Stimulated activated CD4-positive, alpha-beta T cell treated with anti-CD3 and anti-CD28 coated beads, Interleukin-1b, Interleukin-23, amount 100 ng/mL, for 4 hours (primary cell): ENCODE measurements at regions not wholly inside any gene's neighbourhood (a gene's known extent, or its start where the extent isn't known, plus 50 kb on each side); places are given as distances from the start of the nearest gene placed in this dataset.

Source experiments
- DNase-seq, 2 donors: peaks; one replicate each; pipeline ENCODE4 v3.0.0-alpha.2; 2020; ENCODE audit warnings: low read depth in 2 of 2

DNA sequence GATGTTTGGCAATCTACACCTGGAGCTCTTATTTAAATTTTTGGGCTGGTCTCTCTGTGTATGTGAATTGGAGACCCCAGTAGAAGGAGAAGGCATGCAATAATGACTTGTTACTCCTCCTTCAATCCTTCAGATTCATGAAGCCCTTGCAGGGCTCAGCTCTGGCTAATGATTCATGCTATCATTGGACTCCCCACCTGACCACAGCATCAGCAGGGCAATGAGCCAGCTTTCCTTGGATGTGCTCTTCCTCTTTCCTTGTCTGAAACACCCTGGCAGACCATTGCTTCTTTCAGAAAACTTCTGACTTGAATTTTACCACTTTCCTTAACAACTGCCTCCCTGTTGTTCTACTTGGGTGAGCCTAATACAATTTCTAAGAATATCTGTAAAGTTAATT lies 1019.2 kb downstream of the AACS start:
- DNase-seq = no peak

- no peak for DNase-seq
Measured at GRCh38 chr12:126086242-126086641, 1021.0 kb downstream of the AACS start.

- no peak for DNase-seq
Measured at GRCh38 chr12:126087692-126088091, 1022.5 kb downstream of the AACS start.

- DNase-seq = no peak
Measured at GRCh38 chr12:126093908-126094307, 1028.7 kb downstream of the AACS start.

DNA sequence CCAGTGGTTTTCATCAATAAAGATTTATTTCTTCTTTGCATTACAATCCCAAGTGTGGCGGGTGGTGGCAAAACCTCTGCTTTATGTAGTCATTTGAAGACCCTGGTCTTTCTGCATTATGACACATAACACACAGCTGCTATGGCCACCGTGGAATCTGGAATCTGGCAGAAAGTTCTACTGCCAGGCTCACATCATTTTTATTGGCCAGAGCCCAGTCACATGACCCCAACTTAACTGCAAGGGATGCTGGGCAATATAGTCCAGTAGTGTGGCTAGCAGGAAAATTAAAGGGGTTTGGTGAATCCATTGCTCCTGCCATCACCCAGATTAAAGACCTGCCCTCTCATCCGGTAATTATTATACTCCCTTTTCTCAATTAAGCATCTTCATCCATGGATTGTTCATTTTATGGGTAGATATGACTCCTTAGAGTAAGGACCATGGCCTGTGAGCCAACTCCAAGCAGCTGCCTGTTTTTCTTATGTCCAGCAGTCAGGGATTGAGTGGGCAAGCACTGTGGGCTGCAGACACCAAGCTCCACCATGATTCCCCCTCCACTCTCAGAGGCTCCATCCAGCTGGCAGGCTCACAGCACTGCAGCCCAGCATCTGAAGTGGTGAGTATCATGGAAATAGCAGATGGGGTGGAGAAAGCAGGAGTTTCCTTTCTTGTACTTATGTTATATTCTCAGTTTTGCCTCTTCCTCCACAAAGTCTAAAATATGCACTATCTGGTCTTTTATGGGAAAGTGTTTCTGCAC lies 1030.7 kb downstream of the AACS start:
- no peak for DNase-seq

- no peak for DNase-seq
Measured at GRCh38 chr12:126106706-126107105, 1041.5 kb downstream of the AACS start.

DNA sequence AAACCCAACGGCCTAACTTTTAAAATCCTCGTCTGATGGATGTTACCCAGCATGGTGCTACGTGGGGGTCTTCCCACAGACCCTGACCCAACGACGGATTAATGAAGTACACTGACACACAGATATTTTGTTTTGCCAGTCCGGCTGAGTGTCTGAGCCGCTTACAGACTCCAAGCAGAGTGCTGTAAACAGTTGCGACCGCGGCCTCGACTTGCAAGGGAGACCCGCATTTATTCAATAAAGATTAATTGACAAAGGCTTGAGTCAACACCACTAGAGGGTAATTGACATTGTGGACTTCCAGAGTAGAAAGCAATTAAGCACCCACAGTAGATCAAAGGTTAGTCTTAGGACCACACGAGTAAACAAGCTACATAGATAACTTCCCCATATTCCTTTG lies 1042.4 kb downstream of the AACS start:
- DNase-seq = no peak

- no peak for DNase-seq
Measured at GRCh38 chr12:126108247-126108646, 1043.0 kb downstream of the AACS start.

GRCh38 chr12:126112141-126112540 lies 1046.9 kb downstream of the AACS start:
- DNase-seq = no peak

- DNase-seq = no peak
Measured at GRCh38 chr12:126112849-126113248, 1047.6 kb downstream of the AACS start.

- DNase-seq = no peak
Measured at GRCh38 chr12:126114441-126114840, 1049.2 kb downstream of the AACS start.

- no peak for DNase-seq
Measured at GRCh38 chr12:126117502-126117901, 1052.3 kb downstream of the AACS start.

DNA sequence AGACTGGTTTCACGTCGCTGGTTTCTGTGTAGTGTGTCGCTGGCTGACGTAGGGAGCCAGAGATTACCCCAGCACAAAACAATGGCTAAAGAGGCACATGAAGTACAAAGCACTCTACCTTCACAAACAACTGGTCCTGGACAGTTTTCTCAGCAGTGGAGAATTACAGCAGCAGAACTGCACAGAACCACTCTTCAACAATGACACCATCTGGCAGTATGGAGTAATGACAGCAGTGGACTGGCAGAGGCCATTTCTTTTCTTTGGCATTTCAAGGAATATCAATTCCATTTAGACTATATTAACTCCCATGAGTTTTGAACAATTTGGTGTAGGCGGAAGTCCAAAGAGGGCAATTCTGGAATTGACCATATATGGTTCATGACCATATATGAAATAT lies 1074.1 kb downstream of the AACS start:
- no peak for DNase-seq

- DNase-seq = no peak
Measured at GRCh38 chr12:126144603-126145002, 1079.4 kb downstream of the AACS start.

- DNase-seq = no peak
Measured at GRCh38 chr12:126147321-126147720, 1082.1 kb downstream of the AACS start.

DNA sequence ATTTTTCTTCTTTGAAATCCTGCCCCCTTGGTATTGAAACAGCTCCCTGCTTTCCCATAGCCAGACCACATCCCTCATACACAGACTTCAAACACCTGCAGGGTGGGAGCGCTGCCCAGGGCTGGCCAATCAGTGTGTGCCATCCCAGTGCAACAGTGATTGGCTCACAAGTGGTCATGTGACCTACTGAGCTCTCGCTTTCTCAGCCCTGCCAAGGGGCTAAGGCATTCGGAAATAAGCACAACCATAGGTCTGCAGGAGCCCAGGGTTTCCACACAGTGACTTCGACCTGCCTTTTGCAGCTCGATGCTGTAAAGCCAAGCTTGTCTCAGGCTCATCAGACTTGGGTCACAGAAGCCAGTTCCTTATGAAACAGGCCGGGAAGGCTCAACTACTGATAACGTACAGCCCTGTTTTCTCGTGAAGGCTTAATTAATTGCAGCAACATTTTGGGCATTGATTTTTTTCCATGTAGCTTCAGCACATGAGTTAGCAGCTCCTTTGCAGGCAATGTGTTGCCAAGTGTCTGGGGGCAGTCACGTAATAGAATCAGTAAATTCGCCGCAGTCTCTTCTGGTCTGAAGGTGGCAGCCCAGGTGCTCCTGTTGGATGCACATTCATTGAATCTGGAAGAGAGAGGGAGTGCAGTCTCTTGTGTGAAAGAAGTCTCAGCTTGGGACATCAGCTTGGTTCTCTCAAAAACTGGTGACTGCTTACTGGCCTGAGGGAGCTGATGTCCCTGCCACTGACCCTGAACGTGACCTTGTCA lies 1091.8 kb downstream of the AACS start:
- no peak for DNase-seq

GRCh38 chr12:126157575-126157966 lies 1092.3 kb downstream of the AACS start:
- no peak for DNase-seq

DNA sequence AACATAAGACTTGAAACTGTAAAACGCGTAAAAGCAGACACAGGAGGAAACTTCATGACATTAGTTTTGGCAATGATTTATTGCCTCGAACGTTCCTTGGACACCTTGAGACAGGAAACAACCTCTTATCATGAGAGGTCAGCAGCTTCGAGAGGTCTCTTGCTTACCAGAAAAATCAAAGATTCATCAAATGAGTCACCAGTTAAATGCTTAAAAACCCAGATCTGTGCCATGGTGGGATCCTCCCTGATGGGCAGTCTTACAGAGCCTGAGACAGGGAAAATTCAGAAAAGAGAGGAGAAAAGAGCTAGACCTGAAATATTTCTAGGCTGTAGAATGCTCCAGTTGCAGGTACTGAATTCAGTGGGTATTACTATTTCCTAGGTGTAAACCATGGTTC lies 1093.9 kb downstream of the AACS start:
- no peak for DNase-seq

DNA sequence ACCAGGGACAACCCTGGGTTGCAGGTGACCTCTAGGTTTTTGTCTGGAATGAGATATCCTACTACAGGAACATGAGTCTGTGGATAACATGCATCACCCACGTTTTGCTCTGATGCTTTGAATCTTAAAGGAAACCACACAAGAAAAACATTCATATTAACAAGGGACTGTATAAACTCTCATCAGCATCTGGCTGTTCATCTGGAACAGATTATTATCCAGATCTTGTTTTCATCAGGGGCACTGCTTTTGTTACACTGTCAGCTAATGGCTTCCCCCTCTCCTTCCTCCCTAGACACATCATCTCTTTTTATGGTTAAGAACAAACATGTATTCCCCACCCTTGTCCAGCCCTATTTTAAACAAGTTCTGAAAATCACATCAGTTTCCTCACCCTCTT lies 1095.7 kb downstream of the AACS start:
- DNase-seq = no peak

- DNase-seq = no peak
Measured at GRCh38 chr12:126163984-126164383, 1098.7 kb downstream of the AACS start.

DNA sequence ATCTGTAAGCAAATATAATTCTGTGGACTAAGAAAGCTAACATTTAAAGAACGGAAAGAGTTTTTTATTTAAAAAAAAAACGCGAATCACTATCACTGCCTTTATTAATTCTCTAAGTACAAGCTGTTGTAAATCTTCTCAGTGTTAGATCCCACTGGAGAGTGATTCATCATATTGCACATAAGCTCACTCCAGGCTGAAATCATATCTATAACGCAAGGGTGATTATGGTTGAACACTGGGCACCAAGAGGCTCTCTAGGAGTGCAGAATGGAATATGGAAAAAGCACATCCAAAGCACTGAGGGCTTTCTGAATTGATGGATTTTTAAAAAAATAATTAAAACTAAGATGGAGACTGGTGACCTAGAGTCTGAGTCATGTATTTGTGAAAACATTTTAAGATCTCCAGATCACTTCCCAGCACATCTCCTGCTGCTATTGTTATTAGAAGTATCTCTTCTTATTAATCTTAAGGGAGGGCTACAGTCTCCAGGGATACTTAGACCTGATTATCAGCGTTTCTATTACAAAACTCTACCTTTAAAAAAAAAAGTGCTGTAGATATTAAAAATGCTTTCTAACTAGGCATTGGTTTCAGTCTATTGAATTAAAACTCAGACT lies 1106.8 kb downstream of the AACS start:
- DNase-seq = no peak

GRCh38 chr12:126182619-126183236 lies 1117.5 kb downstream of the AACS start:
- no peak for DNase-seq
